A673 (cell line): ENCODE measurements at regions not wholly inside any gene's neighbourhood (a gene's known extent, or its start where the extent isn't known, plus 50 kb on each side); places are given as distances from the start of the nearest gene placed in this dataset.

Experiments
- CTCF ChIP-seq: fragments of 300-800, 200-600 bp; sonication (generic); conservative IDR thresholded peaks from 2 replicates; pipeline ENCODE4 v1.5.1; 2017; ENCODE audit warnings: low read depth, mild to moderate bottlenecking, antibody characterized with exemption, low read length, moderate library complexity, mixed read lengths
- EZH2 ChIP-seq: fragments of 200-600 bp; sonication (generic); IDR thresholded peaks from 2 replicates; pipeline ENCODE4 v1.6.1; 2017; ENCODE audit warnings: borderline replicate concordance, low read depth, mild to moderate bottlenecking, mixed read lengths, antibody characterized with exemption, low read length; ENCODE audit not compliant: poor library complexity, severe bottlenecking

- TF ChIP-seq CTCF (no peak), EZH2 (no peak)
These were observed 572.3 kb downstream of the ETNK1 start for GRCh38 chr12:23197266-23197665.
